H1 (cell line): ENCODE measurements at regions not wholly inside any gene's neighbourhood (a gene's known extent, or its start where the extent isn't known, plus 50 kb on each side); places are given as distances from the start of the nearest gene placed in this dataset.

ENCODE experiments used
- ATF2 ChIP-seq: IDR thresholded peaks from 2 replicates; pipeline ENCODE4 v1.6.1; 2012; ENCODE audit warnings: low read length, inconsistent platforms
- CREB1 ChIP-seq: IDR thresholded peaks from 2 replicates; pipeline ENCODE4 v1.6.1; 2012; ENCODE audit warnings: inconsistent platforms
- EP300 ChIP-seq, 2 experiments: IDR thresholded peaks; 1 replicate in 1 of 2; 2 replicates in 1 of 2; pipeline ENCODE4 v1.6.1; 2011 to 2012; ENCODE audit warnings: low read depth in 2 of 2, low read length in 2 of 2, mild to moderate bottlenecking in 2 of 2, borderline replicate concordance in 1 of 2, inconsistent platforms in 1 of 2, moderate library complexity in 1 of 2
- GABPA ChIP-seq: IDR thresholded peaks from 2 replicates; pipeline ENCODE4 v1.6.1; 2011; ENCODE audit warnings: mild to moderate bottlenecking, low read length, moderate library complexity, borderline replicate concordance; ENCODE audit not compliant: insufficient read depth
- HDAC6 ChIP-seq: IDR thresholded peaks from one replicate; pipeline ENCODE4 v1.7.1; 2012; ENCODE audit warnings: low read depth, mild to moderate bottlenecking, inconsistent platforms, low read length, moderate library complexity
- JUN ChIP-seq: IDR thresholded peaks from 2 replicates; pipeline ENCODE4 v1.6.1; 2011; ENCODE audit warnings: low read depth, mild to moderate bottlenecking, improper control_type of control experiment, low read length
- POLR2A ChIP-seq, 2 experiments: IDR thresholded peaks; 1 replicate in 1 of 2; 2 replicates in 1 of 2; pipeline ENCODE4 v1.6.1; 2011; ENCODE audit warnings: low read depth in 2 of 2, low read length in 2 of 2, mild to moderate bottlenecking in 2 of 2; ENCODE audit errors: control extremely low read depth in 1 of 2
- POLR2AphosphoS5 ChIP-seq: IDR thresholded peaks from 2 replicates; pipeline ENCODE4 v1.6.1; 2011; ENCODE audit warnings: low read depth, low read length
- SAP30 ChIP-seq: fragments of 300-600 bp; sonication (generic); IDR thresholded peaks from 2 replicates; pipeline ENCODE4 v1.7.1; 2012; ENCODE audit warnings: low read length, moderate library complexity, mild to moderate bottlenecking, inconsistent platforms; ENCODE audit not compliant: insufficient read depth, insufficient replicate concordance
- ZNF274 ChIP-seq: IDR thresholded peaks from 2 replicates; pipeline ENCODE4 v1.7.0; 2012; ENCODE audit warnings: low read length, borderline replicate concordance; ENCODE audit errors: extremely low read depth

- TF ChIP-seq ATF2 (no peak), SAP30 (no peak), POLR2A (IDR thresholded peaks at IDR 0.05; ENCODE audit: control extremely low read depth in 1 of 2, low read depth in 2 of 2, low read length in 2 of 2) (no peak), EP300 (IDR thresholded peaks at IDR 0.05; ENCODE audit: borderline replicate concordance in 1 of 2, low read depth in 2 of 2, low read length in 2 of 2) (no peak), CREB1 (no peak), ZNF274 (no peak), JUN (no peak), GABPA (no peak), HDAC6 (no peak), POLR2AphosphoS5 (no peak)
- TF ChIP-seq, all 59 proteins: peak for 0
Observed at GRCh38 chr2:126761981-126762878, 106.3 kb downstream of the GYPC start (continued).
